Suprapubic skin (tissue), 4 donors: ENCODE measurements at regions not wholly inside any gene's neighbourhood (a gene's known extent, or its start where the extent isn't known, plus 50 kb on each side); places are given as distances from the start of the nearest gene placed in this dataset.

Source experiments
- EP300 ChIP-seq: sonication (generic); formaldehyde crosslinking; IDR thresholded peaks from one replicate; pipeline ENCODE4 v1.6.1; 2017; ENCODE audit warnings: antibody characterized with exemption
- POLR2A ChIP-seq, 2 donors: fragments of 450-650 bp; IDR thresholded peaks; one replicate each; pipeline ENCODE4 v1.6.1; 2017; ENCODE audit warnings: antibody characterized with exemption in 2 of 2, mild to moderate bottlenecking in 2 of 2, moderate library complexity in 2 of 2
- POLR2AphosphoS5 ChIP-seq, 3 donors: sonication (generic); formaldehyde crosslinking; IDR thresholded peaks; one replicate each; pipeline ENCODE4 v1.6.1; 2017; ENCODE audit warnings: antibody characterized with exemption in 3 of 3
- TF ChIP-seq, protein P1 (sequence below), 2 donors: fragments of 200-600 bp in 1 of 2; fragments of 450-650 bp in 1 of 2; sonication (generic) in 1 of 2; IDR thresholded peaks; one replicate each; pipeline ENCODE4 v1.5.1; 2016 to 2019; ENCODE audit warnings: antibody characterized with exemption in 2 of 2, mild to moderate bottlenecking in 1 of 2, moderate library complexity in 1 of 2

DNA sequence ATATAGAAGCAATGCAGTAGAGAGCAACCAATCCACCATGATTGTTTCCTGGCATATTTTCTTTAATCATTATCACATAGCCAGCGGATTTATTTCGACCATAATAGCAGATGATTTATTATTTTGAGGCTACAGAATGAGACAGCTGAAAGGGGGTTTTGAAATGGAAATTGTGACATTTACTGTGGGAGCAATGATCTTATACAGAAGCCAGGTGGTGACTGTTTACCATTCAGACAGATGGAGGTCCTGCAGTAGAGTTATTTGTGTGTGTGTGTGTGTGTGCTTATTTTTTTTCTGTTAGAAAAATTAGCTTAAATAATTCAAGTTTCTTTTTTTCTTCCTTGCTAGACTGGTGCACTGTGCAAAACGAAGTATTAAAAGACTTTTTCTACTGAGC lies 1784.5 kb downstream of the MRPL39 start:
- TF ChIP-seq, protein P1, sequence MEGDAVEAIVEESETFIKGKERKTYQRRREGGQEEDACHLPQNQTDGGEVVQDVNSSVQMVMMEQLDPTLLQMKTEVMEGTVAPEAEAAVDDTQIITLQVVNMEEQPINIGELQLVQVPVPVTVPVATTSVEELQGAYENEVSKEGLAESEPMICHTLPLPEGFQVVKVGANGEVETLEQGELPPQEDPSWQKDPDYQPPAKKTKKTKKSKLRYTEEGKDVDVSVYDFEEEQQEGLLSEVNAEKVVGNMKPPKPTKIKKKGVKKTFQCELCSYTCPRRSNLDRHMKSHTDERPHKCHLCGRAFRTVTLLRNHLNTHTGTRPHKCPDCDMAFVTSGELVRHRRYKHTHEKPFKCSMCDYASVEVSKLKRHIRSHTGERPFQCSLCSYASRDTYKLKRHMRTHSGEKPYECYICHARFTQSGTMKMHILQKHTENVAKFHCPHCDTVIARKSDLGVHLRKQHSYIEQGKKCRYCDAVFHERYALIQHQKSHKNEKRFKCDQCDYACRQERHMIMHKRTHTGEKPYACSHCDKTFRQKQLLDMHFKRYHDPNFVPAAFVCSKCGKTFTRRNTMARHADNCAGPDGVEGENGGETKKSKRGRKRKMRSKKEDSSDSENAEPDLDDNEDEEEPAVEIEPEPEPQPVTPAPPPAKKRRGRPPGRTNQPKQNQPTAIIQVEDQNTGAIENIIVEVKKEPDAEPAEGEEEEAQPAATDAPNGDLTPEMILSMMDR (IDR thresholded peaks at IDR 0.05): no peak
- no peak for TF ChIP-seq EP300
- TF ChIP-seq POLR2AphosphoS5 (IDR thresholded peaks at IDR 0.05): no peak
- no peak for TF ChIP-seq POLR2A (IDR thresholded peaks at IDR 0.05)
